IMR-90 (cell line): ENCODE measurements at regions not wholly inside any gene's neighbourhood (a gene's known extent, or its start where the extent isn't known, plus 50 kb on each side); places are given as distances from the start of the nearest gene placed in this dataset.

Experiments used
- ATAC-seq: fragments of 200-7000 bp; cut with Tn5 transposase; 2 replicates; pipeline ENCODE4 v1.9.1; 2020; ENCODE audit warnings: low read depth, mild to moderate bottlenecking, moderate library complexity
- BruUV-seq: library from RNA; stranded (reverse); fragments of 400-500 nt; replicated peaks from 2 replicates; lab custom pipeline; 2021; lab: Mats Ljungman, UMichigan
- CTCF ChIA-PET: fragments of 300-600 bp; formaldehyde crosslinking; extraction: SDS; loops from one replicate; lab custom pipeline; 2021; ENCODE audit warnings: antibody characterized with exemption; lab: Yijun Ruan, JAX
- POLR2A ChIA-PET: fragments of 300-600 bp; sonication (Branson Sonifier 250); formaldehyde crosslinking; loops from one replicate; lab custom pipeline; 2022; ENCODE audit warnings: antibody characterized with exemption; ENCODE audit not compliant: unreplicated experiment; lab: Charles Lee
- DNase-seq: peaks from one replicate; pipeline ENCODE4 v3.0.0; 2013
- H2AFZ ChIP-seq: replicated peaks from 2 replicates; pipeline ENCODE3; 2013; ENCODE audit warnings: low read length, mild to moderate bottlenecking; ENCODE audit not compliant: poor library complexity
- H2AK5ac ChIP-seq: 2 replicates; pipeline ENCODE4 v1.6.1; 2013; ENCODE audit warnings: low read depth, low read length, inconsistent platforms
- H2AK9ac ChIP-seq: replicated peaks from 2 replicates; pipeline ENCODE3; 2013; ENCODE audit warnings: mild to moderate bottlenecking, low read depth, low read length, moderate library complexity; ENCODE audit not compliant: poor library complexity
- H2BK120ac ChIP-seq: 2 replicates; pipeline ENCODE4 v1.6.1; 2013; ENCODE audit warnings: low read depth, low read length, inconsistent platforms
- H2BK15ac ChIP-seq: 3 replicates; pipeline ENCODE4 v1.6.1; 2013; ENCODE audit warnings: low read depth, low read length, inconsistent platforms
- H2BK20ac ChIP-seq: 2 replicates; pipeline ENCODE4 v1.6.1; 2013; ENCODE audit warnings: low read depth, mild to moderate bottlenecking, inconsistent platforms, low read length, moderate library complexity
- H2BK5ac ChIP-seq: 2 replicates; pipeline ENCODE4 v1.6.1; 2013; ENCODE audit warnings: mild to moderate bottlenecking, low read depth, low read length, inconsistent platforms; ENCODE audit not compliant: poor library complexity, severe bottlenecking
- H3K14ac ChIP-seq: replicated peaks from 2 replicates; pipeline ENCODE4 v1.6.1; 2013; ENCODE audit warnings: low read depth, low read length, inconsistent platforms
- H3K18ac ChIP-seq: 2 replicates; pipeline ENCODE4 v1.6.1; 2013; ENCODE audit warnings: low read depth, low read length, control low read depth
- H3K23ac ChIP-seq: 2 replicates; pipeline ENCODE4 v1.6.1; 2013; ENCODE audit warnings: low read depth, low read length, inconsistent platforms
- H3K27ac ChIP-seq: 2 replicates; pipeline ENCODE4 v1.5.1; 2013; ENCODE audit warnings: mild to moderate bottlenecking, control low read depth, low read length; ENCODE audit not compliant: insufficient read depth
- H3K27me3 ChIP-seq: 2 replicates; pipeline ENCODE4 v1.6.1; 2013; ENCODE audit warnings: low read length; ENCODE audit not compliant: control insufficient read depth, insufficient read depth
- H3K36me3 ChIP-seq: 2 replicates; pipeline ENCODE4 v1.6.1; 2013; ENCODE audit warnings: low read length, mixed read lengths; ENCODE audit not compliant: control insufficient read depth, insufficient read depth
- H3K4ac ChIP-seq: 2 replicates; pipeline ENCODE4 v1.6.1; 2013; ENCODE audit warnings: low read depth, low read length, inconsistent platforms
- H3K4me1 ChIP-seq: 2 replicates; pipeline ENCODE4 v1.6.1; 2013; ENCODE audit warnings: low read length, mixed read lengths; ENCODE audit not compliant: control insufficient read depth, insufficient read depth
- H3K4me2 ChIP-seq: 2 replicates; pipeline ENCODE4 v1.6.1; 2013; ENCODE audit warnings: low read depth, mild to moderate bottlenecking, control low read depth, low read length, moderate library complexity
- H3K4me3 ChIP-seq: 2 replicates; pipeline ENCODE4 v1.5.1; 2013; ENCODE audit warnings: low read depth, mild to moderate bottlenecking, control low read depth, low read length, moderate library complexity; ENCODE audit not compliant: insufficient read depth
- H3K56ac ChIP-seq: 2 replicates; pipeline ENCODE4 v1.6.1; 2013; ENCODE audit warnings: low read length, inconsistent platforms; ENCODE audit not compliant: insufficient read depth; ENCODE audit errors: extremely low read depth
- H3K79me1 ChIP-seq, 2 experiments: 2 replicates each; pipeline ENCODE4 v1.6.1; 2013; ENCODE audit warnings: low read length in 2 of 2, inconsistent platforms in 1 of 2, low read depth in 1 of 2
- H3K9ac ChIP-seq: 2 replicates; pipeline ENCODE4 v1.6.1; 2013; ENCODE audit warnings: low read depth, low read length, control low read depth
- H3K9me1 ChIP-seq: 2 replicates; pipeline ENCODE4 v1.6.1; 2013; ENCODE audit warnings: low read length, inconsistent platforms; ENCODE audit not compliant: insufficient read depth
- H3K9me3 ChIP-seq: 2 replicates; pipeline ENCODE4 v1.6.1; 2013; ENCODE audit warnings: low read length; ENCODE audit not compliant: control insufficient read depth, insufficient read depth
- H4K20me1 ChIP-seq: 2 replicates; pipeline ENCODE4 v1.6.1; 2013; ENCODE audit warnings: low read length, inconsistent platforms; ENCODE audit not compliant: insufficient read depth
- H4K5ac ChIP-seq: 2 replicates; pipeline ENCODE4 v1.6.1; 2013; ENCODE audit warnings: mild to moderate bottlenecking, low read depth, low read length, control low read depth
- H4K8ac ChIP-seq, 2 experiments: 2 replicates each; pipeline ENCODE4 v1.6.1; 2013; ENCODE audit warnings: low read depth in 2 of 2, low read length in 2 of 2, control low read depth in 1 of 2, inconsistent platforms in 1 of 2
- H4K91ac ChIP-seq: 2 replicates; pipeline ENCODE4 v1.6.1; 2013; ENCODE audit warnings: low read depth, low read length, inconsistent platforms; ENCODE audit not compliant: insufficient read depth
- BHLHE40 ChIP-seq: fragments of 150-350 bp; IDR thresholded peaks from 2 replicates; pipeline ENCODE4 v1.6.1; 2016; ENCODE audit warnings: mild to moderate bottlenecking, low read depth, low read length
- CEBPB ChIP-seq: IDR thresholded peaks from 2 replicates; pipeline ENCODE4 v1.6.1; 2012; ENCODE audit warnings: low read depth, low read length, improper control_type of control experiment
- CHD1 ChIP-seq: IDR thresholded peaks from 2 replicates; pipeline ENCODE4 v1.6.1; 2012; ENCODE audit warnings: low read depth, low read length, improper control_type of control experiment
- CTCF ChIP-seq: conservative IDR thresholded peaks from 2 replicates; pipeline ENCODE4 v1.5.1; 2012; ENCODE audit warnings: mild to moderate bottlenecking, low read depth, low read length, improper control_type of control experiment
- ELK1 ChIP-seq: fragments of 150-350 bp; IDR thresholded peaks from 2 replicates; pipeline ENCODE4 v1.6.1; 2016; ENCODE audit warnings: low read depth, mild to moderate bottlenecking, low read length, moderate library complexity, borderline replicate concordance
- FOS ChIP-seq: fragments of 150-350 bp; IDR thresholded peaks from 2 replicates; pipeline ENCODE4 v1.6.1; 2016; ENCODE audit warnings: low read depth, low read length
- MAFK ChIP-seq: IDR thresholded peaks from 2 replicates; pipeline ENCODE4 v1.6.1; 2012; ENCODE audit warnings: low read depth, low read length, improper control_type of control experiment
- MAZ ChIP-seq: IDR thresholded peaks from 2 replicates; pipeline ENCODE4 v1.6.1; 2012; ENCODE audit warnings: low read depth, mild to moderate bottlenecking, low read length, improper control_type of control experiment, moderate library complexity, borderline replicate concordance
- MXI1 ChIP-seq: IDR thresholded peaks from 2 replicates; pipeline ENCODE4 v1.6.1; 2012; ENCODE audit warnings: low read depth, mild to moderate bottlenecking, low read length, moderate library complexity, borderline replicate concordance
- NFE2L2 ChIP-seq: fragments of 150-350 bp; IDR thresholded peaks from 2 replicates; pipeline ENCODE4 v1.6.1; 2016; ENCODE audit warnings: low read depth, mild to moderate bottlenecking, low read length
- POLR2A ChIP-seq: IDR thresholded peaks from 2 replicates; pipeline ENCODE4 v1.6.1; 2012; ENCODE audit warnings: mild to moderate bottlenecking, low read depth, low read length
- RAD21 ChIP-seq: IDR thresholded peaks from 2 replicates; pipeline ENCODE4 v1.6.1; 2012; ENCODE audit warnings: low read length, improper control_type of control experiment
- RCOR1 ChIP-seq: IDR thresholded peaks from 2 replicates; pipeline ENCODE4 v1.6.1; 2012; ENCODE audit warnings: mild to moderate bottlenecking, low read length, improper control_type of control experiment; ENCODE audit not compliant: insufficient replicate concordance
- RFX5 ChIP-seq: IDR thresholded peaks from 2 replicates; pipeline ENCODE4 v1.8.0; 2012; ENCODE audit warnings: low read depth, mild to moderate bottlenecking, low read length, moderate library complexity
- SMC3 ChIP-seq: fragments of 150-350 bp; IDR thresholded peaks from 2 replicates; pipeline ENCODE4 v1.6.1; 2016; ENCODE audit warnings: low read depth, mild to moderate bottlenecking, antibody characterized with exemption, low read length, moderate library complexity
- USF2 ChIP-seq: fragments of 150-350 bp; IDR thresholded peaks from 2 replicates; pipeline ENCODE4 v1.6.1; 2017; ENCODE audit warnings: mild to moderate bottlenecking, antibody characterized with exemption, low read length, low read depth
- WGBS, 2 experiments: methylation state at CpG; one replicate each; pipeline versions ENCODE4 v1.1.5 to v1.1.7; 2013; ENCODE audit warnings: missing lambda C conversion rate in 2 of 2; ENCODE audit not compliant: insufficient read length in 1 of 2; ENCODE audit errors: extremely low coverage in 2 of 2; 5-methylcytosine and 5-hydroxymethylcytosine counted together
- dilution Hi-C: fragments of 300-500 bp; cut with HindIII; formaldehyde crosslinking; loops from one replicate; pipeline ENCODE4 v1.14.3; 2018; ENCODE audit warnings: low sequenced_read_pairs; ENCODE audit not compliant: unreplicated experiment
- in situ Hi-C: fragments of 300-500 bp; cut with MboI; formaldehyde crosslinking; loops from 3 replicates; pipeline ENCODE4 v1.14.3; 2019; ENCODE audit warnings: low sequenced_read_pairs, inconsistent platforms, mixed read lengths
- intact Hi-C: fragments of 100-400 bp; cut with micrococcal nuclease; formaldehyde crosslinking; loops from 2 replicates; pipeline ENCODE4 v1.10.0; 2022

GRCh38 chr10:64508029-64508661 is 986.9 kb downstream of the REEP3 start:
- Histone ChIP-seq H2BK15ac (no peak overlapping the region), H3K36me3 (no peaks in the 10 kb centered on the region), H2AFZ (no peak overlapping the region), H3K9me1 (no peaks in the 10 kb centered on the region), H4K20me1 (no peaks in the 10 kb centered on the region), H3K4me1 (no peaks in the 10 kb centered on the region), H3K4ac (no peak overlapping the region), H4K5ac (no peak overlapping the region), H3K9me3 (no peaks in the 10 kb centered on the region), H2BK5ac (no peak overlapping the region), H3K23ac (no peak overlapping the region), H3K4me2 (no peak overlapping the region), H3K27ac (no peak overlapping the region), H2AK5ac (no peak overlapping the region), H2AK9ac (no peak overlapping the region), H4K91ac (no peak overlapping the region), H3K4me3 (no peak overlapping the region), H2BK120ac (no peak overlapping the region), H3K9ac (no peak overlapping the region), H3K14ac (no peak overlapping the region), H3K79me1 (no peaks in the 10 kb centered on the region), H2BK20ac (no peak overlapping the region), H3K18ac (no peak overlapping the region), H4K8ac (no peak overlapping the region), H3K27me3 (no peaks in the 10 kb centered on the region), H3K56ac (no peak overlapping the region)
- intact Hi-C loops, result no loop called here
- dilution Hi-C loops, result no loop called here
- no peak for ATAC-seq
- POLR2A ChIA-PET, result no interaction called here
- TF ChIP-seq CTCF, result no peak
- no peak for TF ChIP-seq SMC3
- TF ChIP-seq USF2, result no peak
- no peak for TF ChIP-seq MAFK
- no peak for TF ChIP-seq MAZ
- TF ChIP-seq BHLHE40, result no peak
- TF ChIP-seq POLR2A, result no peak
- TF ChIP-seq RFX5, result no peak
- TF ChIP-seq RAD21, result no peak
- TF ChIP-seq CEBPB, result no peak
- TF ChIP-seq RCOR1, result no peak
- no peak for TF ChIP-seq CHD1
- no peak for TF ChIP-seq MXI1
- no peak for TF ChIP-seq ELK1
- TF ChIP-seq NFE2L2, result no peak
- TF ChIP-seq FOS, result no peak
- in situ Hi-C loops, result no loop called here
- no peak for DNase-seq
- BruUV-seq, result no TSS peak
- CTCF ChIA-PET, result no interaction called here
- WGBS, 2 experiments, result no CpG with 5 or more reads among the region's 2 CpGs
